NCI-H2081 treated with DMSO at 0.1 percent for 48 hours (cell line): ENCODE measurements at regions not wholly inside any gene's neighbourhood (a gene's known extent, or its start where the extent isn't known, plus 50 kb on each side); places are given as distances from the start of the nearest gene placed in this dataset.
"Not testable (repeated sequence)": the region's sequence is repeated elsewhere in the genome, so short reads cannot be mapped to it uniquely, and the experiment has no call there.

Experiments used
- DNase-seq: peaks from one replicate; lab custom pipeline; 2025; lab: John Stamatoyannopoulos, UW

- DNase-seq = no peak
These were observed 288.7 kb downstream of the MDFIC start for GRCh38 chr7:115210552-115210951.

- no peak for DNase-seq
These were observed 287.0 kb downstream of the MDFIC start for GRCh38 chr7:115208710-115209560.

GRCh38 chr7:115206374-115206773 lies 284.5 kb downstream of the MDFIC start:
- DNase-seq = not testable (repeated sequence)

- DNase-seq = no peak
These were observed 276.2 kb downstream of the MDFIC start for GRCh38 chr7:115198143-115198542.

GRCh38 chr7:115195208-115195607 lies 273.3 kb downstream of the MDFIC start:
- DNase-seq = no peak

- no peak for DNase-seq
These were observed 269.6 kb downstream of the MDFIC start for GRCh38 chr7:115191526-115191925.

- no peak for DNase-seq
These were observed 261.6 kb downstream of the MDFIC start for GRCh38 chr7:115183431-115184057.

- DNase-seq = no peak
These were observed 256.9 kb downstream of the MDFIC start for GRCh38 chr7:115178835-115179234.

GRCh38 chr7:115177823-115178222 lies 255.9 kb downstream of the MDFIC start:
- no peak for DNase-seq

GRCh38 chr7:115177103-115177502 lies 255.2 kb downstream of the MDFIC start:
- DNase-seq = no peak

GRCh38 chr7:115172397-115172796 lies 250.5 kb downstream of the MDFIC start:
- DNase-seq = not testable (repeated sequence)

GRCh38 chr7:115153769-115154477 lies 232.0 kb downstream of the MDFIC start:
- DNase-seq = no peak

- DNase-seq = no peak
These were observed 231.3 kb downstream of the MDFIC start for GRCh38 chr7:115153176-115153575.

- no peak for DNase-seq
These were observed 224.3 kb downstream of the MDFIC start for GRCh38 chr7:115146148-115146547.

GRCh38 chr7:115145512-115145911 lies 223.6 kb downstream of the MDFIC start:
- DNase-seq = no peak

- DNase-seq = no peak
These were observed 215.9 kb downstream of the MDFIC start for GRCh38 chr7:115137816-115138215.

- DNase-seq = no peak
These were observed 215.0 kb downstream of the MDFIC start for GRCh38 chr7:115136796-115137443.

- DNase-seq = no peak
These were observed 214.0 kb downstream of the MDFIC start for GRCh38 chr7:115135769-115136410.

- DNase-seq = no peak
These were observed 213.3 kb downstream of the MDFIC start for GRCh38 chr7:115135146-115135545.

GRCh38 chr7:115133248-115133647 lies 211.4 kb downstream of the MDFIC start:
- DNase-seq = no peak

- DNase-seq = no peak
These were observed 210.2 kb downstream of the MDFIC start for GRCh38 chr7:115132096-115132495.

GRCh38 chr7:115128154-115128553 lies 206.3 kb downstream of the MDFIC start:
- DNase-seq = no peak
